ENCODE measurements at regions not wholly inside any gene's neighbourhood (a gene's known extent, or its start where the extent isn't known, plus 50 kb on each side); places are given as distances from the start of the nearest gene placed in this dataset.

DNA sequence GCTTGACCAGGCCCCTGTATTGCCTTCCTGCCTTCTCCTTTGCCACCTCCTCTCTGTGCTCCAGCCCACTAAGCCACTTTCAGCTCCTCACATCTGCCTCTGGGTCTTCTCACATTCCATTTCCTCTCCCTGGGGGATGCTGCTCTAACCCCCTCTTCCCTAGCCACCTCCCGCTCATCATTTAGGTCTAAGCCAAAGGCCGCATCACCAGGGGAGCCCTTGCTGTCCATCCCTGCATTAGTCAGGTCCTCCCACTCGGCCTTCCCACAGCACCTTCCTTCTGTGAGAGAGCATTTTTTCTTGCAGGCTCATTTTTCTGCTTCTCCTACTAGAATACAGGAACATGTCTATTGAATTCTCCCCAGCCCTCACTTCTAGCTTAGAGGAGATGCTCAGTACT, 72.6 kb upstream of the GALNT10 start:
- TF ChIP-seq, protein P1, sequence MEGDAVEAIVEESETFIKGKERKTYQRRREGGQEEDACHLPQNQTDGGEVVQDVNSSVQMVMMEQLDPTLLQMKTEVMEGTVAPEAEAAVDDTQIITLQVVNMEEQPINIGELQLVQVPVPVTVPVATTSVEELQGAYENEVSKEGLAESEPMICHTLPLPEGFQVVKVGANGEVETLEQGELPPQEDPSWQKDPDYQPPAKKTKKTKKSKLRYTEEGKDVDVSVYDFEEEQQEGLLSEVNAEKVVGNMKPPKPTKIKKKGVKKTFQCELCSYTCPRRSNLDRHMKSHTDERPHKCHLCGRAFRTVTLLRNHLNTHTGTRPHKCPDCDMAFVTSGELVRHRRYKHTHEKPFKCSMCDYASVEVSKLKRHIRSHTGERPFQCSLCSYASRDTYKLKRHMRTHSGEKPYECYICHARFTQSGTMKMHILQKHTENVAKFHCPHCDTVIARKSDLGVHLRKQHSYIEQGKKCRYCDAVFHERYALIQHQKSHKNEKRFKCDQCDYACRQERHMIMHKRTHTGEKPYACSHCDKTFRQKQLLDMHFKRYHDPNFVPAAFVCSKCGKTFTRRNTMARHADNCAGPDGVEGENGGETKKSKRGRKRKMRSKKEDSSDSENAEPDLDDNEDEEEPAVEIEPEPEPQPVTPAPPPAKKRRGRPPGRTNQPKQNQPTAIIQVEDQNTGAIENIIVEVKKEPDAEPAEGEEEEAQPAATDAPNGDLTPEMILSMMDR (IDR thresholded peaks at IDR 0.05) = no peak
- TF ChIP-seq POLR2AphosphoS5 (IDR thresholded peaks at IDR 0.05; ENCODE audit: low read depth, low read length) (no peak), SIN3A (IDR thresholded peaks at IDR 0.05; ENCODE audit: borderline replicate concordance, insufficient read depth, low read depth, low read length) (no peak)
- TF ChIP-seq, protein P2, sequence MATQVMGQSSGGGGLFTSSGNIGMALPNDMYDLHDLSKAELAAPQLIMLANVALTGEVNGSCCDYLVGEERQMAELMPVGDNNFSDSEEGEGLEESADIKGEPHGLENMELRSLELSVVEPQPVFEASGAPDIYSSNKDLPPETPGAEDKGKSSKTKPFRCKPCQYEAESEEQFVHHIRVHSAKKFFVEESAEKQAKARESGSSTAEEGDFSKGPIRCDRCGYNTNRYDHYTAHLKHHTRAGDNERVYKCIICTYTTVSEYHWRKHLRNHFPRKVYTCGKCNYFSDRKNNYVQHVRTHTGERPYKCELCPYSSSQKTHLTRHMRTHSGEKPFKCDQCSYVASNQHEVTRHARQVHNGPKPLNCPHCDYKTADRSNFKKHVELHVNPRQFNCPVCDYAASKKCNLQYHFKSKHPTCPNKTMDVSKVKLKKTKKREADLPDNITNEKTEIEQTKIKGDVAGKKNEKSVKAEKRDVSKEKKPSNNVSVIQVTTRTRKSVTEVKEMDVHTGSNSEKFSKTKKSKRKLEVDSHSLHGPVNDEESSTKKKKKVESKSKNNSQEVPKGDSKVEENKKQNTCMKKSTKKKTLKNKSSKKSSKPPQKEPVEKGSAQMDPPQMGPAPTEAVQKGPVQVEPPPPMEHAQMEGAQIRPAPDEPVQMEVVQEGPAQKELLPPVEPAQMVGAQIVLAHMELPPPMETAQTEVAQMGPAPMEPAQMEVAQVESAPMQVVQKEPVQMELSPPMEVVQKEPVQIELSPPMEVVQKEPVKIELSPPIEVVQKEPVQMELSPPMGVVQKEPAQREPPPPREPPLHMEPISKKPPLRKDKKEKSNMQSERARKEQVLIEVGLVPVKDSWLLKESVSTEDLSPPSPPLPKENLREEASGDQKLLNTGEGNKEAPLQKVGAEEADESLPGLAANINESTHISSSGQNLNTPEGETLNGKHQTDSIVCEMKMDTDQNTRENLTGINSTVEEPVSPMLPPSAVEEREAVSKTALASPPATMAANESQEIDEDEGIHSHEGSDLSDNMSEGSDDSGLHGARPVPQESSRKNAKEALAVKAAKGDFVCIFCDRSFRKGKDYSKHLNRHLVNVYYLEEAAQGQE (IDR thresholded peaks at IDR 0.05; ENCODE audit: insufficient read depth in 1 of 2, low read depth in 2 of 2, low read length in 1 of 2) = no peak
